Endodermal cell (in vitro differentiated cells): ENCODE measurements at regions not wholly inside any gene's neighbourhood (a gene's known extent, or its start where the extent isn't known, plus 50 kb on each side); places are given as distances from the start of the nearest gene placed in this dataset.

Experiments
- DNase-seq: peaks from one replicate; pipeline ENCODE4 v3.0.0-alpha.2; 2017
- H3K27ac ChIP-seq: 2 replicates; pipeline ENCODE4 v1.5.1; 2013; ENCODE audit warnings: mild to moderate bottlenecking, low read depth, low read length, moderate library complexity
- H3K27me3 ChIP-seq: 2 replicates; pipeline ENCODE4 v1.6.1; 2013; ENCODE audit warnings: mild to moderate bottlenecking, low read length, moderate library complexity; ENCODE audit not compliant: insufficient read depth, control insufficient read depth, poor library complexity, severe bottlenecking
- H3K36me3 ChIP-seq: 2 replicates; pipeline ENCODE4 v1.7.0; 2013; ENCODE audit warnings: mild to moderate bottlenecking, low read length, moderate library complexity; ENCODE audit not compliant: control insufficient read depth, insufficient read depth
- H3K4me1 ChIP-seq: one replicate; pipeline ENCODE4 v1.7.0; 2013; ENCODE audit warnings: low read length; ENCODE audit not compliant: control insufficient read depth, insufficient read depth
- H3K4me3 ChIP-seq: 2 replicates; pipeline ENCODE4 v1.5.1; 2013; ENCODE audit warnings: mild to moderate bottlenecking, low read length, moderate library complexity
- H3K9ac ChIP-seq: 2 replicates; pipeline ENCODE4 v1.6.1; 2013; ENCODE audit warnings: mild to moderate bottlenecking, low read length, moderate library complexity; ENCODE audit not compliant: poor library complexity, severe bottlenecking; ENCODE audit errors: extremely low read depth
- H3K9me3 ChIP-seq: 2 replicates; pipeline ENCODE4 v1.6.1; 2013; ENCODE audit warnings: mild to moderate bottlenecking, low read length, moderate library complexity; ENCODE audit not compliant: control insufficient read depth
- H3K27ac Mint-ChIP-seq: 2 replicates; pipeline ENCODE4 v1.8.0; 2020; ENCODE audit warnings: mixed read lengths
- H3K27me3 Mint-ChIP-seq: 2 replicates; pipeline ENCODE4 v1.8.0; 2021; ENCODE audit warnings: mild to moderate bottlenecking, mixed read lengths; ENCODE audit not compliant: insufficient read depth
- H3K36me3 Mint-ChIP-seq: 2 replicates; pipeline ENCODE4 v1.8.0; 2020; ENCODE audit warnings: low read depth, mixed read lengths
- H3K4me1 Mint-ChIP-seq: 2 replicates; pipeline ENCODE4 v1.8.0; 2020; ENCODE audit warnings: mixed read lengths
- H3K4me3 Mint-ChIP-seq: 2 replicates; pipeline ENCODE4 v1.8.0; 2020; ENCODE audit warnings: mild to moderate bottlenecking, moderate library complexity, mixed read lengths
- H3K9me3 Mint-ChIP-seq: 2 replicates; pipeline ENCODE4 v1.8.0; 2020; ENCODE audit warnings: mild to moderate bottlenecking, mixed read lengths
- WGBS, 2 experiments: methylation state at CpG; one replicate each; pipeline versions ENCODE4 v1.1.5 to v1.1.7; 2013; ENCODE audit warnings: missing lambda C conversion rate in 2 of 2, mixed read lengths in 1 of 2; ENCODE audit not compliant: insufficient coverage in 1 of 2, insufficient read length in 1 of 2; 5-methylcytosine and 5-hydroxymethylcytosine counted together
- TF ChIP-seq, protein P1 (sequence below): fragments of 200-600 bp; sonication (generic); conservative IDR thresholded peaks from 2 replicates; pipeline ENCODE4 v1.5.0; 2021; ENCODE audit warnings: antibody characterized with exemption, mild to moderate bottlenecking

DNA sequence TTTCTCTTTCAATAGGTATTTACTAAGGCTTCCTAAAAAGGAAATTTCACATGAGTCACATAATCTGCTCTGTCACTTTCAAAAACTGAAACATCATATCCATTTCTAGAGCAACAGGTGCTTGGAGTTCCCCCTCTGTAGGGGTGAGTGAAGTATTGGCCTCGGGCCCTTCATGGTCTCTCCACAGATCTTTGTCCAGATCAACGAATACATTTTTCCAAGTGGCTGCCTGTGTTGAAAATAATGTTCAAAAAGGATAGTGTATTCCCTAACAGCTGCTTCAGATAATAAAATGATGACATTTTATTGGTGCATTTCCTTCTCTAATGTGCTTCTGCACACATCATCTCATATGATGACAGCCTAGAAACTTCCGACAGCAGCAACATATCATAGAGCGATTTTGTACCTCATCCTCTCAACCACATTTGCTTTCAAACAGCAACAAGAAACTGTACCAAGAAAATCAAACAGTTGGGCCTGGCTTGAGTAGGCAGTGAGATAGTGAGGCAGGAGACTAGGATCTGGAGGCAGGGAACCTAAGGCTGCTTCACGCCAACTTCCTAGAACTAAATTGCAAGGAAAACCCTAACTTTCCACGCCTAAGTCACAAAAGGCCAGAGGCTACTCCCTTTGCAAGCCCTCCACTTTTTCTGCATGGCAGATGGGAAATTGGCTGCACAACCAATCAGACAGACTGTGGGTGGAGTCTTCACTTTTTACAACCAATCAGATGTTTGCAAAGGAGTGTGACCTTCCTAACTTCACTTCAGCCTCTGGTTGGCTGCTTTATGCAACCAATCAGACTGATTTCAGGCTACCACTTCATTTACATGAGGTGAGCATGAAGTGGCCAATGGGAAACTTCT is 340.2 kb downstream of the LRRC3B start:
- no peaks in the 10 kb centered on the region for H3K9me3 Mint-ChIP-seq

DNA sequence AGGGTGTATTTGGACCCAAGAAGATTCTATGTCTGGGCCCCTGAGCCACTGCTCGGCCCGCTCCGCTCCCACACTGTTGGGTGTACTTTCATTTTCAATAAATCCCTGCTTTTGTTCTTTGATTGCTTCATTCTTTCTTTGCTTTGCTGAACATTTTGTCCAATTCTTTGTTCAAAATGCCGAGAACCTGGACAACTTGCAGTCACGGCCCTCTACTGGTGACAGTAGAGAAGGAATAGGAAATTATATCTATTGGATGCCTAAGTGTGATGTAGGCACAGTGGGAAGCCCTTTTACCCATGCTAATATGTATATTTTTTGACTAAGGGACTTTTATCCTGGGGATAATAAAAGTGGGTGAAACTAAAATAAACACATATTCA is 340.8 kb downstream of the LRRC3B start:
- TF ChIP-seq, protein P1, sequence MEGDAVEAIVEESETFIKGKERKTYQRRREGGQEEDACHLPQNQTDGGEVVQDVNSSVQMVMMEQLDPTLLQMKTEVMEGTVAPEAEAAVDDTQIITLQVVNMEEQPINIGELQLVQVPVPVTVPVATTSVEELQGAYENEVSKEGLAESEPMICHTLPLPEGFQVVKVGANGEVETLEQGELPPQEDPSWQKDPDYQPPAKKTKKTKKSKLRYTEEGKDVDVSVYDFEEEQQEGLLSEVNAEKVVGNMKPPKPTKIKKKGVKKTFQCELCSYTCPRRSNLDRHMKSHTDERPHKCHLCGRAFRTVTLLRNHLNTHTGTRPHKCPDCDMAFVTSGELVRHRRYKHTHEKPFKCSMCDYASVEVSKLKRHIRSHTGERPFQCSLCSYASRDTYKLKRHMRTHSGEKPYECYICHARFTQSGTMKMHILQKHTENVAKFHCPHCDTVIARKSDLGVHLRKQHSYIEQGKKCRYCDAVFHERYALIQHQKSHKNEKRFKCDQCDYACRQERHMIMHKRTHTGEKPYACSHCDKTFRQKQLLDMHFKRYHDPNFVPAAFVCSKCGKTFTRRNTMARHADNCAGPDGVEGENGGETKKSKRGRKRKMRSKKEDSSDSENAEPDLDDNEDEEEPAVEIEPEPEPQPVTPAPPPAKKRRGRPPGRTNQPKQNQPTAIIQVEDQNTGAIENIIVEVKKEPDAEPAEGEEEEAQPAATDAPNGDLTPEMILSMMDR, result peak; percentile 72
- H3K9ac ChIP-seq, result no peak overlapping the region
- no peak overlapping the region for H3K27ac ChIP-seq
- Mint-ChIP-seq H3K27me3 (no peaks in the 10 kb centered on the region), H3K36me3 (no peaks in the 10 kb centered on the region), H3K9me3 (no peaks in the 10 kb centered on the region), H3K4me1 (peaks cover 2% of the 10 kb centered on the region), H3K27ac (no peak overlapping the region), H3K4me3 (no peak overlapping the region)
- no peak for DNase-seq
- no peaks in the 10 kb centered on the region for H3K27me3 ChIP-seq
- 93 to 95% methylated on average over 3 to 5 of the region's 5 CpGs for WGBS, 2 experiments
- H3K9me3 ChIP-seq, result peaks cover 5% of the 10 kb centered on the region
- H3K4me3 ChIP-seq, result no peak overlapping the region
- H3K4me1 ChIP-seq, result no peaks in the 10 kb centered on the region
- no peaks in the 10 kb centered on the region for H3K36me3 ChIP-seq

More for the DNA sequence above, 340.2 kb downstream of the LRRC3B start:
- 97 to 100% methylated on average over 2 to 6 of the region's 6 CpGs for WGBS, 2 experiments
- H3K36me3 ChIP-seq, result no peaks in the 10 kb centered on the region
- no peaks in the 10 kb centered on the region for H3K4me1 ChIP-seq
- no peak overlapping the region for H3K4me3 ChIP-seq
- TF ChIP-seq, protein P1, result no peak
- no peak for DNase-seq
- Mint-ChIP-seq H3K27ac (no peak overlapping the region), H3K27me3 (no peaks in the 10 kb centered on the region), H3K4me3 (no peak overlapping the region), H3K4me1 (peaks cover 2% of the 10 kb centered on the region), H3K36me3 (no peaks in the 10 kb centered on the region)
- no peak overlapping the region for H3K27ac ChIP-seq
- H3K9me3 ChIP-seq, result peaks cover 5% of the 10 kb centered on the region
- H3K27me3 ChIP-seq, result no peaks in the 10 kb centered on the region
- H3K9ac ChIP-seq, result no peak overlapping the region

DNA sequence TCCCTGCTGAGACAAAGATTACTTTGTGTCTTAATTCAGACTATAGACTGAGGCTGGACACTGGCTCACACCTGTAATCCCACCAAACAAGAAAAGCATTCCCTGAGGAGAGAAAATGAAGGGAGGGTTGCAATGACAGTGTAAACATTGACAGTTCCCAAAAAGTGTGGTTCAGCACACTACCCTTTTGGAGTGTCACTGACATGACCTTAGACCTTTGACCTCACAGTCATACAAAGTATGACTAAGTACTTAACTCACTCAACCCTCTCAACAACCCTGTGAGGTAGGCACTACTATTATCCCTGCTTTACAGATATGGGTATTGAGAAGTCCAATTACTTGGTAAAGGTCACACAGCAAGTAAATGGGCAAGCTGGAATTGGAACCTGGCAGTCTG is 341.7 kb downstream of the LRRC3B start:
- no peak overlapping the region for H3K9ac ChIP-seq
- no peaks in the 10 kb centered on the region for H3K36me3 Mint-ChIP-seq
- TF ChIP-seq, protein P1, result no peak

More for the DNA sequence above, 341.7 kb downstream of the LRRC3B start:
- H3K9me3 Mint-ChIP-seq, result no peaks in the 10 kb centered on the region
- H3K27ac Mint-ChIP-seq, result no peak overlapping the region
- peaks cover 2% of the 10 kb centered on the region for H3K4me1 Mint-ChIP-seq
- no peaks in the 10 kb centered on the region for H3K27me3 ChIP-seq
- H3K36me3 ChIP-seq, result no peaks in the 10 kb centered on the region
- no peak overlapping the region for H3K4me3 Mint-ChIP-seq
- DNase-seq, result no peak
- no peak overlapping the region for H3K4me3 ChIP-seq
- H3K27me3 Mint-ChIP-seq, result no peaks in the 10 kb centered on the region
- H3K27ac ChIP-seq, result no peak overlapping the region
- H3K9me3 ChIP-seq, result peaks cover 5% of the 10 kb centered on the region
- no peaks in the 10 kb centered on the region for H3K4me1 ChIP-seq
